ENCODE measurements at regions not wholly inside any gene's neighbourhood (a gene's known extent, or its start where the extent isn't known, plus 50 kb on each side); places are given as distances from the start of the nearest gene placed in this dataset.

DNA sequence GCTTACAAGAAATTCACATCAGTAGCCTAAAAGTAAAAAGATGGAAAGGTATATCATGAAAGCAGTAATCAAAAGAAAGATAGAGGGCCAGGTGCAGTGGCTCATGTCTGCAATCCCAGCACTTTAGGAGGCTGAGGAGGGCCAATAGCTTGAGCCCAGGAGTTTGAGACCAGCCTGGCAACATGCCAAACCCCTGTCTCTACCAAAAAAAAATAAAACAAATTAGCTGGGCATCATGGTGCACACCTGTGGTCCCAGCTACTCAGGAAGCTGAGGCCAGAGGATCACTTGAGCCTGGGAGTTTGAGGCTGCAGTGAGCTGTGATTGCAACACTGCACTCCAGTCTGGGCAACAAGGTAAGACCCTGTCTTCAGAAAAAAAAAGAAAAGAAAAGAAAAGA lies 55.5 kb downstream of the GSPT2 start:
- TF ChIP-seq LCORL (IDR thresholded peaks at IDR 0.05) (peak; percentile 47; the same call in 1 of the 2 replicates), LCORL (CRISPR knock-in tag; IDR thresholded peaks at IDR 0.05) (no peak), ZNF251 (CRISPR knock-in tag; IDR thresholded peaks at IDR 0.05) (no peak), FOXM1 (CRISPR knock-in tag; IDR thresholded peaks at IDR 0.05) (no peak), ZNF552 (CRISPR knock-in tag; IDR thresholded peaks at IDR 0.05; ENCODE audit: borderline replicate concordance) (no peak)
- DNase-seq (ENCODE audit: low spot score) = no peak
- H3K9ac ChIP-seq (ENCODE audit: insufficient read depth, low read depth, low read length) = no peak overlapping the region
- no peaks in the 10 kb centered on the region for H3K36me3 ChIP-seq (replicated peaks in 1 of 2; ENCODE audit: control insufficient read depth in 1 of 2, insufficient read depth in 2 of 2, low read length in 2 of 2)
- intact Hi-C loops (cut with micrococcal nuclease; ENCODE audit: unreplicated experiment) = no loop called here
- no peak overlapping the region for H3K4me2 ChIP-seq (ENCODE audit: low read depth, low read length)
- no peak for ATAC-seq
- H3K27ac ChIP-seq (ENCODE audit: extremely low read length, insufficient read depth, low read length) = no peak overlapping the region
- FAIRE-seq = no peak
- BruUV-seq (replicated peaks) = no TSS peak
- no peak overlapping the region for H3K4me3 ChIP-seq (replicated peaks in 1 of 3; ENCODE audit: insufficient read depth in 1 of 3, low read depth in 2 of 3, low read length in 3 of 3)
- ChIA-PET POLR2A (no interaction called here), CTCF (ENCODE audit: low intra/inter-chr PET ratio, low total read pairs) (no interaction called here)
- H4K20me1 ChIP-seq (ENCODE audit: insufficient read depth, low read length) = no peaks in the 10 kb centered on the region
- no peak overlapping the region for H2AFZ ChIP-seq (ENCODE audit: low read length)
- in situ Hi-C loops (cut with HindIII; ENCODE audit: extremely low pct_ligation_motif_present, low pct_unique_long_range_greater_than_20kb) = no loop called here
- H3K9me3 ChIP-seq (ENCODE audit: low read length) = no peaks in the 10 kb centered on the region
- H3K79me2 ChIP-seq (ENCODE audit: insufficient read depth, low read length) = no peaks in the 10 kb centered on the region
- no peaks in the 10 kb centered on the region for H3K4me1 ChIP-seq (ENCODE audit: insufficient read depth, low read length)
- H3K27me3 ChIP-seq (ENCODE audit: control insufficient read depth in 1 of 2, insufficient read depth in 2 of 2, low read length in 2 of 2) = no peaks in the 10 kb centered on the region

GRCh38 chrX:51802917-51803688 lies 59.9 kb downstream of the GSPT2 start:
- no peaks in the 10 kb centered on the region for H3K79me2 ChIP-seq (ENCODE audit: insufficient read depth, low read length)
- H2AFZ ChIP-seq (ENCODE audit: low read length) = no peak overlapping the region
- DNase-seq (ENCODE audit: low spot score) (peak; percentile 1), ATAC-seq (no peak), FAIRE-seq (no peak)
- TF ChIP-seq NFIB (CRISPR knock-in tag; IDR thresholded peaks at IDR 0.05; ENCODE audit: borderline replicate concordance) = no peak
- peak; percentile 98 for TF ChIP-seq ZNF574 (CRISPR knock-in tag; IDR thresholded peaks at IDR 0.05)
- TF ChIP-seq ZNF335 (CRISPR knock-in tag; IDR thresholded peaks at IDR 0.05) = no peak
- peak; percentile 16; the same call in 1 of the 2 replicates for TF ChIP-seq SAP130 (CRISPR knock-in tag; IDR thresholded peaks at IDR 0.05; ENCODE audit: low read depth)
- TF ChIP-seq POLR2G (IDR thresholded peaks at IDR 0.05; ENCODE audit: low read depth, low read length) = peak; percentile 47; the same call in 1 of the 2 replicates
- TF ChIP-seq GABPA (IDR thresholded peaks at IDR 0.05; ENCODE audit: low read depth, low read length) = peak; percentile 51
- 0 out of 2 replicates have a peak, but pooled peaks have one; percentile 15 for TF ChIP-seq GABPA (CRISPR knock-in tag; IDR thresholded peaks at IDR 0.05; ENCODE audit: low read depth)
- TF ChIP-seq ZBTB46 (CRISPR knock-in tag; IDR thresholded peaks at IDR 0.05; ENCODE audit: borderline replicate concordance) = no peak
- TF ChIP-seq GABPB1 (CRISPR knock-in tag; IDR thresholded peaks at IDR 0.05) = peak; percentile 73
- 0 out of 2 replicates have a peak, but pooled peaks have one; percentile 41 for TF ChIP-seq RBFOX2 (IDR thresholded peaks at IDR 0.05; ENCODE audit: low read depth, low read length)
- no peak for TF ChIP-seq ZNF678 (CRISPR knock-in tag; IDR thresholded peaks at IDR 0.05)
- intact Hi-C loops (cut with micrococcal nuclease; ENCODE audit: unreplicated experiment) = no loop called here
- H4K20me1 ChIP-seq (ENCODE audit: insufficient read depth, low read length) = no peaks in the 10 kb centered on the region
- no peaks in the 10 kb centered on the region for H3K36me3 ChIP-seq (replicated peaks in 1 of 2; ENCODE audit: control insufficient read depth in 1 of 2, insufficient read depth in 2 of 2, low read length in 2 of 2)
- H3K27me3 ChIP-seq (ENCODE audit: control insufficient read depth in 1 of 2, insufficient read depth in 2 of 2, low read length in 2 of 2) = no peaks in the 10 kb centered on the region
- no peaks in the 10 kb centered on the region for H3K4me1 ChIP-seq (ENCODE audit: insufficient read depth, low read length)
- WGBS (ENCODE audit: low lambda C conversion rate) = 16% methylated on average over 18 of the region's 26 CpGs
- in situ Hi-C loops (cut with HindIII; ENCODE audit: extremely low pct_ligation_motif_present, low pct_unique_long_range_greater_than_20kb) = no loop called here
- POLR2A ChIA-PET = no interaction called here
- CTCF ChIA-PET (ENCODE audit: low intra/inter-chr PET ratio, low total read pairs) = no interaction called here
- TSS peak; percentile 66 for BruUV-seq (replicated peaks)
- H3K4me3 ChIP-seq (replicated peaks in 1 of 3; ENCODE audit: insufficient read depth in 1 of 3, low read depth in 2 of 3, low read length in 3 of 3) = peak overlapping the region in 1 of 3 experiments; percentile 44; a peak in 2 of 6 replicates
- H3K9ac ChIP-seq (ENCODE audit: insufficient read depth, low read depth, low read length) = 0 out of 2 replicates have a peak overlapping the region, but pooled peaks have one; percentile 3
- no peak overlapping the region for H3K27ac ChIP-seq (ENCODE audit: extremely low read length, insufficient read depth, low read length)
- H3K9me3 ChIP-seq (ENCODE audit: low read length) = no peaks in the 10 kb centered on the region
- peak overlapping the region; percentile 23; the same call in 1 of the 2 replicates for H3K4me2 ChIP-seq (ENCODE audit: low read depth, low read length)
